Caco-2 (cell line): ENCODE measurements at regions not wholly inside any gene's neighbourhood (a gene's known extent, or its start where the extent isn't known, plus 50 kb on each side); places are given as distances from the start of the nearest gene placed in this dataset.

Experiments used
- BruUV-seq: library from RNA; stranded (reverse); fragments of 400-500 nt; replicated peaks from 2 replicates; lab custom pipeline; 2021; lab: Mats Ljungman, UMichigan
- CTCF ChIA-PET: fragments of 300-600 bp; sonication (Branson Sonifier 250); formaldehyde crosslinking; loops from one replicate; lab custom pipeline; 2022; ENCODE audit warnings: antibody characterized with exemption; lab: Charles Lee
- POLR2A ChIA-PET: fragments of 300-600 bp; sonication (Branson Sonifier 250); formaldehyde crosslinking; loops from one replicate; lab custom pipeline; 2022; ENCODE audit warnings: antibody characterized with exemption; lab: Charles Lee
- DNase-seq, 2 experiments: peaks; one replicate each; pipeline versions ENCODE4 v3.0.0 to v3.0.0-alpha.2; 2020 to 2022
- H3K27me3 ChIP-seq: replicated peaks from 2 replicates; pipeline ENCODE4 v1.6.0; 2011; ENCODE audit warnings: low read length; ENCODE audit not compliant: control insufficient read depth, insufficient read depth
- H3K36me3 ChIP-seq: 2 replicates; pipeline ENCODE4 v1.5.1; 2011; ENCODE audit warnings: low read length; ENCODE audit not compliant: control insufficient read depth, insufficient read depth
- H3K4me1 ChIP-seq: fragments of 250-450 bp; sonication (Bioruptor Pico); 2 replicates; pipeline ENCODE4 v1.5.1; 2020; ENCODE audit warnings: mild to moderate bottlenecking
- H3K4me3 ChIP-seq: 2 replicates; pipeline ENCODE4 v1.5.1; 2011; ENCODE audit warnings: low read depth, mild to moderate bottlenecking, control low read depth, low read length
- H3K9me3 ChIP-seq: fragments of 250-450 bp; sonication (Bioruptor Pico); 2 replicates; pipeline ENCODE4 v1.5.1; 2020; ENCODE audit warnings: mild to moderate bottlenecking, moderate library complexity
- H3K27ac Mint-ChIP-seq: one replicate; pipeline ENCODE4 v1.8.0; 2022; ENCODE audit warnings: mixed read lengths; ENCODE audit not compliant: unreplicated experiment
- H3K27me3 Mint-ChIP-seq: one replicate; pipeline ENCODE4 v1.8.0; 2022; ENCODE audit warnings: mixed read lengths; ENCODE audit not compliant: insufficient read depth, unreplicated experiment
- H3K36me3 Mint-ChIP-seq: one replicate; pipeline ENCODE4 v1.8.0; 2022; ENCODE audit warnings: mild to moderate bottlenecking, mixed read lengths; ENCODE audit not compliant: insufficient read depth, unreplicated experiment
- H3K4me1 Mint-ChIP-seq: one replicate; pipeline ENCODE4 v1.8.0; 2022; ENCODE audit warnings: low read depth, mixed read lengths; ENCODE audit not compliant: unreplicated experiment
- H3K4me3 Mint-ChIP-seq: one replicate; pipeline ENCODE4 v1.8.0; 2022; ENCODE audit warnings: mild to moderate bottlenecking, moderate library complexity, mixed read lengths; ENCODE audit not compliant: unreplicated experiment
- H3K9me3 Mint-ChIP-seq: one replicate; pipeline ENCODE4 v1.8.0; 2022; ENCODE audit warnings: mixed read lengths; ENCODE audit not compliant: unreplicated experiment
- CTCF ChIP-seq, 2 experiments: fragments of 200-600 bp in 1 of 2; IDR thresholded peaks; 1 replicate in 1 of 2; 2 replicates in 1 of 2; pipeline versions ENCODE4 v1.5.1 to v1.8.0; 2011 to 2022; ENCODE audit warnings: antibody characterized with exemption in 1 of 2, control low read depth in 1 of 2, inconsistent platforms in 1 of 2, low read depth in 1 of 2, low read length in 1 of 2, mild to moderate bottlenecking in 1 of 2, moderate library complexity in 1 of 2; ENCODE audit not compliant: insufficient read depth in 1 of 2, severe bottlenecking in 1 of 2, unreplicated experiment in 1 of 2
- intact Hi-C: fragments of 100-400 bp; cut with micrococcal nuclease; formaldehyde crosslinking; loops from one replicate; pipeline ENCODE4 v1.10.0; 2022; ENCODE audit not compliant: unreplicated experiment

DNA sequence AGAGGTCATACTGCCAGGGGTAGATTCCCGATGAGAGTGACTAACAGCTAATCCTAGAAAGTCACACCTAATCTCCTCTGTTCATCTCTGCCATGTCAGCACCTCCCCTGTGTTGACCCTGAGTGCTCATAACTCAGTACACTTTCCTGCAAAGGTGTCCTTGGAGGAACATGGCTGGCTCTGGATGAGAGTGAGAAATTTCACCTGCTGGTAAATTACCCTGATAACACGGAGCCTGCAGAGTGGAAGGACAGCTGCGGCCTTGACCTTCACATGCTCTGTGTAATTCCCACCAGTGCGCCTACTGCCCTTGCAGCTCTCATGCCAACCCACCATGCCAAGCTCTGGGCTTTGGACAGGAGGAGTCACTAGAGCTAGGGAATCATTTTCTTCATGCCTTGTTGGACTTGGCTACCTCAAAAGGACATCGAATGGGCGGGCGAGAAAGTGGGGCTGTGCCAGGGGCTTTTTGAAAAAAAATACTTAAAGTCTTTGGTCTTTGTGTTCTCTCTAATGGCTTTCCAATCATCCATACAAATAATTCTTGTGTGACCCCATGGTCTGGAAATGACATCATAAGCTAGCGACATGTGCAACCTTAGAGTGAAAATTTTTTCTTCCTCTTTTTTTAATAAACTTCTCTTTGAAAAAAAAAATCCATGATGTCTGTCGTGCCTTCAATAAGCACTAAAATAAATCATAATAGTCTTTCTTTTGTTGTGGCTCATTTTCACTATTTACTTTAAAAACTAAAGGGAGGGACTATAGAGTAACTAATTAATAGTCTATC lies 319.9 kb downstream of the MYCN start:
- Histone ChIP-seq H3K27me3 (no peaks in the 10 kb centered on the region), H3K9me3 (no peaks in the 10 kb centered on the region), H3K4me3 (no peak overlapping the region), H3K36me3 (no peaks in the 10 kb centered on the region), H3K4me1 (peaks cover 11% of the 10 kb centered on the region; the same call in 1 of the 2 replicates)
- no peak for DNase-seq
- no TSS peak for BruUV-seq
- Mint-ChIP-seq H3K4me1 (peaks cover 20% of the 10 kb centered on the region), H3K36me3 (no peaks in the 10 kb centered on the region), H3K27ac (no peak overlapping the region), H3K4me3 (no peak overlapping the region), H3K27me3 (no peaks in the 10 kb centered on the region), H3K9me3 (peaks cover 10% of the 10 kb centered on the region)
- POLR2A ChIA-PET, result no interaction called here
- no peak for TF ChIP-seq CTCF (IDR thresholded peaks at IDR 0.05; ENCODE audit: insufficient read depth in 1 of 2, low read depth in 1 of 2, low read length in 1 of 2, severe bottlenecking in 1 of 2, unreplicated experiment in 1 of 2)
- CTCF ChIA-PET, result no interaction called here
- intact Hi-C loops, result no loop called here

DNA sequence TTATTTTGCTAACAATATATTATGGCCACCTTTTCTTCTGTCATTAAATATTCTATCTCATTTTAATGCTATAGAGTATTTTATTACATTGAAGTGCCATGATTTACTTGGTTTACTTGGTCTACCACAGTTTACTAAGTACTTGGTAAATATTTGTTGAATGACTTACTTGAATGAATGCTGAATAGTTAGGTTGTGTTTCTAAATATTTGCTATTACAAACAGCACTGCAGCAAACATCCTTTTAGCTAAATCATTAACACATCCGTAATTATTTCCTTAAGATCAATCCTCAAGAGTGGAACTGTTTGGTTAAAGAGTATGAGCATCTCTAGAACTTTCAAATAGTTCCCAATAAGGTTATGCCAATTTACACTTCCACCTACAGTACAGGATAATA lies 318.7 kb downstream of the MYCN start:
- Mint-ChIP-seq H3K9me3 (peaks cover 10% of the 10 kb centered on the region), H3K27ac (no peak overlapping the region), H3K36me3 (no peaks in the 10 kb centered on the region), H3K4me3 (no peak overlapping the region), H3K4me1 (peaks cover 20% of the 10 kb centered on the region), H3K27me3 (no peaks in the 10 kb centered on the region)
- ChIA-PET CTCF (no interaction called here), POLR2A (no interaction called here)
- BruUV-seq, result no TSS peak
- no peak for DNase-seq
- H3K36me3 ChIP-seq, result no peaks in the 10 kb centered on the region
- no peaks in the 10 kb centered on the region for H3K27me3 ChIP-seq
- H3K4me1 ChIP-seq, result peaks cover 11% of the 10 kb centered on the region; the same call in 1 of the 2 replicates
- no peaks in the 10 kb centered on the region for H3K9me3 ChIP-seq
- no peak overlapping the region for H3K4me3 ChIP-seq
- intact Hi-C loops, result no loop called here
- TF ChIP-seq CTCF (IDR thresholded peaks at IDR 0.05; ENCODE audit: insufficient read depth in 1 of 2, low read depth in 1 of 2, low read length in 1 of 2, severe bottlenecking in 1 of 2, unreplicated experiment in 1 of 2), result no peak

DNA sequence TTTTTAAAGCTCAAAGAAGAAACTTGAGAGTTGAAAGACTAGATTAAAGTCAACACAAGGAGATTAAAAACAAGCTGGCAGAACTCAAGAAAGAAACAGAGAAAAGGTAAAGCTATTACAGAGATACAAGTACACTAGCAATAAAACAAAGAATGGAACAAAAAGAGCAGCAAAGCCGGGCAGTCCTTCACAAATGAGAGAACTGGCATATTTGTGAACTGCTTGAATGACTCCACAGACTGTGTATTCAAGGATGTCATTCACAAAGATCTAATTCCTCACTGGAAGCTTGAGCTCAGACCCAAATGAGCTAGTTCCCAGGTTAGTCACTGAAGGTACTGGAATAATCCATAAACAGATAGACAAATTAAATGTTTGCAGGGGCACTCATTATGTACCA lies 318.0 kb downstream of the MYCN start:
- no peak for TF ChIP-seq CTCF (IDR thresholded peaks at IDR 0.05; ENCODE audit: insufficient read depth in 1 of 2, low read depth in 1 of 2, low read length in 1 of 2, severe bottlenecking in 1 of 2, unreplicated experiment in 1 of 2)
- H3K27ac Mint-ChIP-seq, result no peak overlapping the region
- H3K4me3 ChIP-seq, result no peak overlapping the region
- POLR2A ChIA-PET, result no interaction called here
- H3K4me1 Mint-ChIP-seq, result peaks cover 20% of the 10 kb centered on the region
- CTCF ChIA-PET, result no interaction called here
- H3K4me1 ChIP-seq, result peaks cover 11% of the 10 kb centered on the region; the same call in 1 of the 2 replicates
- no peaks in the 10 kb centered on the region for H3K9me3 ChIP-seq
- peaks cover 10% of the 10 kb centered on the region for H3K9me3 Mint-ChIP-seq
- BruUV-seq, result no TSS peak
- intact Hi-C loops, result no loop called here
- H3K27me3 Mint-ChIP-seq, result no peaks in the 10 kb centered on the region
- no peaks in the 10 kb centered on the region for H3K36me3 Mint-ChIP-seq
- no peak overlapping the region for H3K4me3 Mint-ChIP-seq
- no peaks in the 10 kb centered on the region for H3K27me3 ChIP-seq
- DNase-seq, result no peak
- H3K36me3 ChIP-seq, result no peaks in the 10 kb centered on the region
